IMR-90 (cell line): ENCODE measurements at regions not wholly inside any gene's neighbourhood (a gene's known extent, or its start where the extent isn't known, plus 50 kb on each side); places are given as distances from the start of the nearest gene placed in this dataset.

ENCODE experiments used
- ATAC-seq: fragments of 200-7000 bp; cut with Tn5 transposase; 2 replicates; pipeline ENCODE4 v1.9.1; 2020; ENCODE audit warnings: low read depth, mild to moderate bottlenecking, moderate library complexity
- BruUV-seq: library from RNA; stranded (reverse); fragments of 400-500 nt; replicated peaks from 2 replicates; lab custom pipeline; 2021; lab: Mats Ljungman, UMichigan
- CTCF ChIA-PET: fragments of 300-600 bp; formaldehyde crosslinking; extraction: SDS; loops from one replicate; lab custom pipeline; 2021; ENCODE audit warnings: antibody characterized with exemption; lab: Yijun Ruan, JAX
- POLR2A ChIA-PET: fragments of 300-600 bp; sonication (Branson Sonifier 250); formaldehyde crosslinking; loops from one replicate; lab custom pipeline; 2022; ENCODE audit warnings: antibody characterized with exemption; ENCODE audit not compliant: unreplicated experiment; lab: Charles Lee
- DNase-seq: peaks from one replicate; pipeline ENCODE4 v3.0.0; 2013
- H2AFZ ChIP-seq: replicated peaks from 2 replicates; pipeline ENCODE3; 2013; ENCODE audit warnings: low read length, mild to moderate bottlenecking; ENCODE audit not compliant: poor library complexity
- H2AK5ac ChIP-seq: 2 replicates; pipeline ENCODE4 v1.6.1; 2013; ENCODE audit warnings: low read depth, low read length, inconsistent platforms
- H2AK9ac ChIP-seq: replicated peaks from 2 replicates; pipeline ENCODE3; 2013; ENCODE audit warnings: mild to moderate bottlenecking, low read depth, low read length, moderate library complexity; ENCODE audit not compliant: poor library complexity
- H2BK120ac ChIP-seq: 2 replicates; pipeline ENCODE4 v1.6.1; 2013; ENCODE audit warnings: low read depth, low read length, inconsistent platforms
- H2BK15ac ChIP-seq: 3 replicates; pipeline ENCODE4 v1.6.1; 2013; ENCODE audit warnings: low read depth, low read length, inconsistent platforms
- H2BK20ac ChIP-seq: 2 replicates; pipeline ENCODE4 v1.6.1; 2013; ENCODE audit warnings: low read depth, mild to moderate bottlenecking, inconsistent platforms, low read length, moderate library complexity
- H2BK5ac ChIP-seq: 2 replicates; pipeline ENCODE4 v1.6.1; 2013; ENCODE audit warnings: mild to moderate bottlenecking, low read depth, low read length, inconsistent platforms; ENCODE audit not compliant: poor library complexity, severe bottlenecking
- H3K14ac ChIP-seq: replicated peaks from 2 replicates; pipeline ENCODE4 v1.6.1; 2013; ENCODE audit warnings: low read depth, low read length, inconsistent platforms
- H3K18ac ChIP-seq: 2 replicates; pipeline ENCODE4 v1.6.1; 2013; ENCODE audit warnings: low read depth, low read length, control low read depth
- H3K23ac ChIP-seq: 2 replicates; pipeline ENCODE4 v1.6.1; 2013; ENCODE audit warnings: low read depth, low read length, inconsistent platforms
- H3K27ac ChIP-seq: 2 replicates; pipeline ENCODE4 v1.5.1; 2013; ENCODE audit warnings: mild to moderate bottlenecking, control low read depth, low read length; ENCODE audit not compliant: insufficient read depth
- H3K27me3 ChIP-seq: 2 replicates; pipeline ENCODE4 v1.6.1; 2013; ENCODE audit warnings: low read length; ENCODE audit not compliant: control insufficient read depth, insufficient read depth
- H3K36me3 ChIP-seq: 2 replicates; pipeline ENCODE4 v1.6.1; 2013; ENCODE audit warnings: low read length, mixed read lengths; ENCODE audit not compliant: control insufficient read depth, insufficient read depth
- H3K4ac ChIP-seq: 2 replicates; pipeline ENCODE4 v1.6.1; 2013; ENCODE audit warnings: low read depth, low read length, inconsistent platforms
- H3K4me1 ChIP-seq: 2 replicates; pipeline ENCODE4 v1.6.1; 2013; ENCODE audit warnings: low read length, mixed read lengths; ENCODE audit not compliant: control insufficient read depth, insufficient read depth
- H3K4me2 ChIP-seq: 2 replicates; pipeline ENCODE4 v1.6.1; 2013; ENCODE audit warnings: low read depth, mild to moderate bottlenecking, control low read depth, low read length, moderate library complexity
- H3K4me3 ChIP-seq: 2 replicates; pipeline ENCODE4 v1.5.1; 2013; ENCODE audit warnings: low read depth, mild to moderate bottlenecking, control low read depth, low read length, moderate library complexity; ENCODE audit not compliant: insufficient read depth
- H3K56ac ChIP-seq: 2 replicates; pipeline ENCODE4 v1.6.1; 2013; ENCODE audit warnings: low read length, inconsistent platforms; ENCODE audit not compliant: insufficient read depth; ENCODE audit errors: extremely low read depth
- H3K79me1 ChIP-seq, 2 experiments: 2 replicates each; pipeline ENCODE4 v1.6.1; 2013; ENCODE audit warnings: low read length in 2 of 2, inconsistent platforms in 1 of 2, low read depth in 1 of 2
- H3K9ac ChIP-seq: 2 replicates; pipeline ENCODE4 v1.6.1; 2013; ENCODE audit warnings: low read depth, low read length, control low read depth
- H3K9me1 ChIP-seq: 2 replicates; pipeline ENCODE4 v1.6.1; 2013; ENCODE audit warnings: low read length, inconsistent platforms; ENCODE audit not compliant: insufficient read depth
- H3K9me3 ChIP-seq: 2 replicates; pipeline ENCODE4 v1.6.1; 2013; ENCODE audit warnings: low read length; ENCODE audit not compliant: control insufficient read depth, insufficient read depth
- H4K20me1 ChIP-seq: 2 replicates; pipeline ENCODE4 v1.6.1; 2013; ENCODE audit warnings: low read length, inconsistent platforms; ENCODE audit not compliant: insufficient read depth
- H4K5ac ChIP-seq: 2 replicates; pipeline ENCODE4 v1.6.1; 2013; ENCODE audit warnings: mild to moderate bottlenecking, low read depth, low read length, control low read depth
- H4K8ac ChIP-seq, 2 experiments: 2 replicates each; pipeline ENCODE4 v1.6.1; 2013; ENCODE audit warnings: low read depth in 2 of 2, low read length in 2 of 2, control low read depth in 1 of 2, inconsistent platforms in 1 of 2
- H4K91ac ChIP-seq: 2 replicates; pipeline ENCODE4 v1.6.1; 2013; ENCODE audit warnings: low read depth, low read length, inconsistent platforms; ENCODE audit not compliant: insufficient read depth
- FOS ChIP-seq: fragments of 150-350 bp; IDR thresholded peaks from 2 replicates; pipeline ENCODE4 v1.6.1; 2016; ENCODE audit warnings: low read depth, low read length
- MAFK ChIP-seq: IDR thresholded peaks from 2 replicates; pipeline ENCODE4 v1.6.1; 2012; ENCODE audit warnings: low read depth, low read length, improper control_type of control experiment
- WGBS, 2 experiments: methylation state at CpG; one replicate each; pipeline versions ENCODE4 v1.1.5 to v1.1.7; 2013; ENCODE audit warnings: missing lambda C conversion rate in 2 of 2; ENCODE audit not compliant: insufficient read length in 1 of 2; ENCODE audit errors: extremely low coverage in 2 of 2; 5-methylcytosine and 5-hydroxymethylcytosine counted together
- dilution Hi-C: fragments of 300-500 bp; cut with HindIII; formaldehyde crosslinking; loops from one replicate; pipeline ENCODE4 v1.14.3; 2018; ENCODE audit warnings: low sequenced_read_pairs; ENCODE audit not compliant: unreplicated experiment
- in situ Hi-C: fragments of 300-500 bp; cut with MboI; formaldehyde crosslinking; loops from 3 replicates; pipeline ENCODE4 v1.14.3; 2019; ENCODE audit warnings: low sequenced_read_pairs, inconsistent platforms, mixed read lengths
- intact Hi-C: fragments of 100-400 bp; cut with micrococcal nuclease; formaldehyde crosslinking; loops from 2 replicates; pipeline ENCODE4 v1.10.0; 2022

- in situ Hi-C loops: no loop called here
- BruUV-seq: no TSS peak
Measured at GRCh38 chr2:4775668-4776067, 916.5 kb upstream of the SOX11 start.

More at GRCh38 chr2:4775668-4776067, 916.5 kb upstream of the SOX11 start:
- no peak overlapping the region for H3K4me2 ChIP-seq
- intact Hi-C loops: no loop called here
- no peaks in the 10 kb centered on the region for H3K9me1 ChIP-seq
- H3K9ac ChIP-seq: no peak overlapping the region
- no peak overlapping the region for H3K14ac ChIP-seq
- ChIA-PET CTCF (interaction anchor here (0.6 kb wide), 1 partner anchor 259 kb away, joined by 6 read pairs; no protein-coding TSS in a partner anchor), POLR2A (no interaction called here)
- no peak overlapping the region for H3K18ac ChIP-seq
- no peak overlapping the region for H2BK120ac ChIP-seq
- no peak overlapping the region for H4K91ac ChIP-seq
- no peak overlapping the region for H2BK20ac ChIP-seq
- no CpG with 5 or more reads among the region's 2 CpGs for WGBS, 2 experiments
- H2BK5ac ChIP-seq: no peak overlapping the region
- H3K23ac ChIP-seq: no peak overlapping the region
- no peak overlapping the region for H3K27ac ChIP-seq
- no peak overlapping the region for H3K4ac ChIP-seq
- no peaks in the 10 kb centered on the region for H4K20me1 ChIP-seq
- H4K5ac ChIP-seq: no peak overlapping the region
- no peak overlapping the region for H2AK5ac ChIP-seq
- no peak overlapping the region for H2AFZ ChIP-seq
- ATAC-seq: no peak
- no peaks in the 10 kb centered on the region for H3K36me3 ChIP-seq
- DNase-seq: no peak
- no peak overlapping the region for H3K56ac ChIP-seq
- H3K79me1 ChIP-seq: no peaks in the 10 kb centered on the region
- H2BK15ac ChIP-seq: no peak overlapping the region
- H2AK9ac ChIP-seq: no peak overlapping the region
- H4K8ac ChIP-seq: no peak overlapping the region
- dilution Hi-C loops: no loop called here
- peaks cover 17% of the 10 kb centered on the region for H3K9me3 ChIP-seq
- TF ChIP-seq MAFK: peak; percentile 78
- TF ChIP-seq FOS: no peak
- no peaks in the 10 kb centered on the region for H3K27me3 ChIP-seq
- no peak overlapping the region for H3K4me3 ChIP-seq
- no peaks in the 10 kb centered on the region for H3K4me1 ChIP-seq
